ENCODE measurements at regions not wholly inside any gene's neighbourhood (a gene's known extent, or its start where the extent isn't known, plus 50 kb on each side); places are given as distances from the start of the nearest gene placed in this dataset.

GRCh38 chr2:144201868-144202468 is 318.0 kb downstream of the ZEB2 start:
- Histone ChIP-seq H3F3A (ENCODE audit: insufficient read depth) (no peaks in the 10 kb centered on the region), H3K27me3 (ENCODE audit: low read length) (no peaks in the 10 kb centered on the region), H3K4me2 (ENCODE audit: low read depth, low read length, poor library complexity, severe bottlenecking) (no peak overlapping the region), H3K9me2 (replicated peaks; ENCODE audit: insufficient read depth, low read length) (no peaks in the 10 kb centered on the region), H3K79me2 (ENCODE audit: insufficient read depth, low read length) (no peaks in the 10 kb centered on the region), H2AFZ (ENCODE audit: low read depth, low read length, severe bottlenecking) (no peak overlapping the region), H3K27ac (ENCODE audit: low read depth, low read length) (no peak overlapping the region), H3K9me3 (ENCODE audit: insufficient read depth, low read length) (no peaks in the 10 kb centered on the region), H4K20me1 (ENCODE audit: low read depth, low read length) (no peaks in the 10 kb centered on the region), H3K36me3 (ENCODE audit: low read length) (no peaks in the 10 kb centered on the region), H3K4me3 (ENCODE audit: insufficient read depth, low read length, poor library complexity, severe bottlenecking) (no peak overlapping the region), H3K9ac (ENCODE audit: low read length) (no peak overlapping the region)
- no peak for TF ChIP-seq CTCF (IDR thresholded peaks at IDR 0.05; ENCODE audit: insufficient read depth, low read length, poor library complexity, severe bottlenecking)
- no peak for TF ChIP-seq EZH2phosphoT487 (conservative IDR thresholded peaks at IDR 0.05; ENCODE audit: low read length)

GRCh38 chr2:144201126-144201525 is 318.8 kb downstream of the ZEB2 start:
- Histone ChIP-seq H3K27me3 (ENCODE audit: low read length) (no peaks in the 10 kb centered on the region), H3K27ac (ENCODE audit: low read depth, low read length) (no peak overlapping the region), H3K9ac (ENCODE audit: low read length) (no peak overlapping the region), H3K4me3 (ENCODE audit: insufficient read depth, low read length, poor library complexity, severe bottlenecking) (no peak overlapping the region), H3K4me2 (ENCODE audit: low read depth, low read length, poor library complexity, severe bottlenecking) (no peak overlapping the region), H3F3A (ENCODE audit: insufficient read depth) (no peaks in the 10 kb centered on the region; the same call in 1 of the 2 replicates), H4K20me1 (ENCODE audit: low read depth, low read length) (no peaks in the 10 kb centered on the region), H3K9me2 (replicated peaks; ENCODE audit: insufficient read depth, low read length) (no peaks in the 10 kb centered on the region), H3K9me3 (ENCODE audit: insufficient read depth, low read length) (no peaks in the 10 kb centered on the region), H3K36me3 (ENCODE audit: low read length) (no peaks in the 10 kb centered on the region), H2AFZ (ENCODE audit: low read depth, low read length, severe bottlenecking) (no peak overlapping the region), H3K79me2 (ENCODE audit: insufficient read depth, low read length) (no peaks in the 10 kb centered on the region)
- TF ChIP-seq CTCF (IDR thresholded peaks at IDR 0.05; ENCODE audit: insufficient read depth, low read length, poor library complexity, severe bottlenecking) (no peak), EZH2phosphoT487 (conservative IDR thresholded peaks at IDR 0.05; ENCODE audit: low read length) (no peak)

- H3K27me3 ChIP-seq (ENCODE audit: low read length): no peaks in the 10 kb centered on the region
- H3K4me3 ChIP-seq (ENCODE audit: insufficient read depth, low read length, poor library complexity, severe bottlenecking): no peak overlapping the region
- no peaks in the 10 kb centered on the region for H3K79me2 ChIP-seq (ENCODE audit: insufficient read depth, low read length)
- no peaks in the 10 kb centered on the region for H3K9me3 ChIP-seq (ENCODE audit: insufficient read depth, low read length)
- no peaks in the 10 kb centered on the region for H4K20me1 ChIP-seq (ENCODE audit: low read depth, low read length)
- no peaks in the 10 kb centered on the region for H3K36me3 ChIP-seq (ENCODE audit: low read length)
- TF ChIP-seq EZH2phosphoT487 (conservative IDR thresholded peaks at IDR 0.05; ENCODE audit: low read length): no peak
- TF ChIP-seq CTCF (IDR thresholded peaks at IDR 0.05; ENCODE audit: insufficient read depth, low read length, poor library complexity, severe bottlenecking): no peak
- H3K9me2 ChIP-seq (replicated peaks; ENCODE audit: insufficient read depth, low read length): no peaks in the 10 kb centered on the region
- no peaks in the 10 kb centered on the region; the same call in 1 of the 2 replicates for H3F3A ChIP-seq (ENCODE audit: insufficient read depth)
- H2AFZ ChIP-seq (ENCODE audit: low read depth, low read length, severe bottlenecking): no peak overlapping the region
- H3K9ac ChIP-seq (ENCODE audit: low read length): no peak overlapping the region
- H3K27ac ChIP-seq (ENCODE audit: low read depth, low read length): no peak overlapping the region
- H3K4me2 ChIP-seq (ENCODE audit: low read depth, low read length, poor library complexity, severe bottlenecking): no peak overlapping the region
Measured at GRCh38 chr2:144198116-144198515, 321.8 kb downstream of the ZEB2 start.

Data from SU-DHL-6 (cell line).